B cell (primary cell): ENCODE measurements at regions not wholly inside any gene's neighbourhood (a gene's known extent, or its start where the extent isn't known, plus 50 kb on each side); places are given as distances from the start of the nearest gene placed in this dataset.
A peak's percentile ranks its signal among the peaks of the same experiment; 100 is the strongest.

ENCODE experiments used
- ATAC-seq: fragments of 200-7000 bp; cut with Tn5 transposase; one replicate; pipeline ENCODE4 v1.10.0; 2021; ENCODE audit warnings: low read depth, mild to moderate bottlenecking, moderate number of reproducible peaks, moderate library complexity
- CTCF ChIA-PET: fragments of 350-600 bp; sonication (Branson Sonifier 250); formaldehyde crosslinking; loops from one replicate; lab custom pipeline; 2021; ENCODE audit warnings: antibody characterized with exemption, inconsistent platforms; lab: Charles Lee
- POLR2A ChIA-PET: fragments of 350-600 bp; sonication (Branson Sonifier 250); formaldehyde crosslinking; loops from one replicate; lab custom pipeline; 2021; ENCODE audit warnings: antibody characterized with exemption; lab: Charles Lee
- DNase-seq: peaks from one replicate; pipeline ENCODE4 v3.0.0; 2013
- H2AFZ ChIP-seq: 2 replicates; pipeline ENCODE4 v1.6.1; 2012; ENCODE audit warnings: mild to moderate bottlenecking, low read depth, low read length; ENCODE audit not compliant: insufficient read depth, poor library complexity, severe bottlenecking
- H3K27ac ChIP-seq, 2 donors: 1 replicate in 1 of 2; 2 replicates in 1 of 2; pipeline ENCODE4 v1.5.1; 2012 to 2013; ENCODE audit warnings: low read length in 2 of 2, mild to moderate bottlenecking in 2 of 2, moderate library complexity in 1 of 2
- H3K27me3 ChIP-seq, 4 experiments: fragments of 200-600 bp in 1 of 4; sonication (generic) in 1 of 4; replicated peaks in 1 of 4; 1 replicate in 2 of 4; 2 replicates in 2 of 4; pipeline versions ENCODE4 v1.6.1 to v1.7.0; 2013 to 2016; ENCODE audit warnings: low read length in 3 of 4, mild to moderate bottlenecking in 2 of 4, mixed read lengths in 1 of 4, moderate library complexity in 1 of 4; ENCODE audit not compliant: insufficient read depth in 4 of 4, control insufficient read depth in 3 of 4; ENCODE audit errors: control extremely low read depth in 1 of 4
- H3K36me3 ChIP-seq, 2 experiments: replicated peaks in 1 of 2; 1 replicate in 1 of 2; 2 replicates in 1 of 2; pipeline versions ENCODE4 v1.6.1 to v1.7.1; 2013; ENCODE audit warnings: low read length in 1 of 2; ENCODE audit not compliant: insufficient read depth in 2 of 2, control insufficient read depth in 1 of 2; ENCODE audit errors: control extremely low read depth in 1 of 2, extremely low read depth in 1 of 2
- H3K4me1 ChIP-seq, 2 donors: fragments of 200-600 bp in 1 of 2; sonication (generic) in 1 of 2; 1 replicate in 1 of 2; 2 replicates in 1 of 2; pipeline versions ENCODE4 v1.5.1 to v1.6.1; 2013 to 2017; ENCODE audit warnings: low read length in 2 of 2; ENCODE audit not compliant: control insufficient read depth in 2 of 2, insufficient read depth in 2 of 2
- H3K4me2 ChIP-seq: replicated peaks from 2 replicates; pipeline ENCODE3; 2012; ENCODE audit warnings: mild to moderate bottlenecking, low read depth, low read length; ENCODE audit not compliant: poor library complexity, severe bottlenecking
- H3K4me3 ChIP-seq, 5 experiments: fragments of 200-600 bp in 1 of 5; sonication (generic) in 1 of 5; 1 replicate in 3 of 5; 2 replicates in 2 of 5; pipeline versions ENCODE4 v1.5.1 to v1.7.0; 2011 to 2016; ENCODE audit warnings: low read length in 4 of 5, mild to moderate bottlenecking in 4 of 5, low read depth in 2 of 5, control low read depth in 1 of 5, moderate library complexity in 1 of 5; ENCODE audit not compliant: insufficient read depth in 1 of 5; ENCODE audit errors: control extremely low read depth in 1 of 5, extremely low read depth in 1 of 5
- H3K79me2 ChIP-seq: fragments of 200-600 bp; sonication (generic); one replicate; pipeline ENCODE4 v1.6.0; 2016; ENCODE audit warnings: low read length; ENCODE audit not compliant: control insufficient read depth, insufficient read depth
- H3K9ac ChIP-seq: fragments of 200-600 bp; sonication (generic); 2 replicates; pipeline ENCODE4 v1.6.1; 2017; ENCODE audit warnings: mild to moderate bottlenecking, low read length, moderate library complexity
- H3K9me3 ChIP-seq, 3 donors: one replicate each; pipeline versions ENCODE4 v1.6.1 to v1.7.1; 2013; ENCODE audit warnings: low read length in 2 of 3; ENCODE audit not compliant: control insufficient read depth in 2 of 3, insufficient read depth in 1 of 3; ENCODE audit errors: control extremely low read depth in 1 of 3
- H4K20me1 ChIP-seq: 2 replicates; pipeline ENCODE4 v1.6.0; 2012; ENCODE audit warnings: mild to moderate bottlenecking, low read length; ENCODE audit not compliant: insufficient read depth, control insufficient read depth, poor library complexity, severe bottlenecking
- H3K27ac Mint-ChIP-seq: one replicate; pipeline ENCODE4 v1.8.0; 2021; ENCODE audit warnings: mixed read lengths
- H3K27me3 Mint-ChIP-seq: one replicate; pipeline ENCODE4 v1.8.0; 2021; ENCODE audit warnings: mixed read lengths
- H3K4me1 Mint-ChIP-seq: one replicate; pipeline ENCODE4 v1.8.0; 2021; ENCODE audit warnings: mixed read lengths
- H3K4me3 Mint-ChIP-seq: one replicate; pipeline ENCODE4 v1.8.0; 2021; ENCODE audit warnings: mixed read lengths
- H3K9me3 Mint-ChIP-seq: one replicate; pipeline ENCODE4 v1.8.0; 2022; ENCODE audit warnings: mixed read lengths; ENCODE audit not compliant: insufficient read depth
- CTCF ChIP-seq: fragments of 200-600 bp; IDR thresholded peaks from one replicate; pipeline ENCODE4 v1.8.0; 2022; ENCODE audit warnings: antibody characterized with exemption, mild to moderate bottlenecking
- EZH2 ChIP-seq: IDR thresholded peaks from 2 replicates; pipeline ENCODE4 v1.6.1; 2012; ENCODE audit warnings: borderline replicate concordance, low read depth, mild to moderate bottlenecking, moderate library complexity, low read length; ENCODE audit not compliant: insufficient read depth, poor library complexity, severe bottlenecking
- WGBS: methylation state at CpG from one replicate; pipeline ENCODE4 v1.1.5; 2013; ENCODE audit warnings: missing lambda C conversion rate; ENCODE audit not compliant: insufficient coverage; 5-methylcytosine and 5-hydroxymethylcytosine counted together
- intact Hi-C: fragments of 100-400 bp; cut with micrococcal nuclease; formaldehyde crosslinking; loops from one replicate; pipeline ENCODE4 v1.10.0; 2022

- ATAC-seq (no peak), DNase-seq (no peak)
- H3K27me3 Mint-ChIP-seq = no peaks in the 10 kb centered on the region
- intact Hi-C loops = loop anchor here (5.0 kb wide), 1 partner anchor 425 kb away; no protein-coding TSS in a partner anchor
- no peaks in the 10 kb centered on the region for H3K9me3 ChIP-seq
- TF ChIP-seq EZH2 (no peak), CTCF (no peak)
- H4K20me1 ChIP-seq = no peaks in the 10 kb centered on the region
- peaks cover 44% of the 10 kb centered on the region for H3K4me1 Mint-ChIP-seq
- H3K4me2 ChIP-seq = no peak overlapping the region
- no peak overlapping the region for H3K4me3 Mint-ChIP-seq
- H3K36me3 ChIP-seq = no peaks in the 10 kb centered on the region
- no CpG with 5 or more reads among the region's 1 CpG for WGBS
- no peaks in the 10 kb centered on the region for H3K9me3 Mint-ChIP-seq
- CTCF ChIA-PET = no interaction called here
- H3K27ac ChIP-seq = no peak overlapping the region
- no peak overlapping the region for H3K9ac ChIP-seq
- H3K4me3 ChIP-seq = no peak overlapping the region
- H2AFZ ChIP-seq = no peak overlapping the region
- peak overlapping the region; percentile 11 for H3K27ac Mint-ChIP-seq
- H3K27me3 ChIP-seq = no peaks in the 10 kb centered on the region
- H3K4me1 ChIP-seq = peaks cover 42% of the 10 kb centered on the region in 2 donors
- POLR2A ChIA-PET = no interaction called here
- no peaks in the 10 kb centered on the region for H3K79me2 ChIP-seq
Observed at GRCh38 chr9:90027296-90027790, 422.5 kb downstream of the GADD45G start.

GRCh38 chr9:90029386-90029785, 424.6 kb downstream of the GADD45G start:
- H3K27me3 Mint-ChIP-seq = no peaks in the 10 kb centered on the region
- no peaks in the 10 kb centered on the region for H3K27me3 ChIP-seq
- no peak overlapping the region for H3K27ac Mint-ChIP-seq
- 100% methylated on average over 1 of the region's 1 CpG for WGBS
- H3K9ac ChIP-seq = no peak overlapping the region
- H3K4me1 Mint-ChIP-seq = peaks cover 24% of the 10 kb centered on the region
- H3K9me3 ChIP-seq = no peaks in the 10 kb centered on the region
- H3K4me3 Mint-ChIP-seq = no peak overlapping the region
- no peak overlapping the region for H2AFZ ChIP-seq
- TF ChIP-seq CTCF = no peak
- TF ChIP-seq EZH2 = no peak
- intact Hi-C loops = loop anchor here (5.0 kb wide), 1 partner anchor 427 kb away; no protein-coding TSS in a partner anchor
- H4K20me1 ChIP-seq = no peaks in the 10 kb centered on the region
- H3K4me1 ChIP-seq = peaks cover 21 to 22% of the 10 kb centered on the region in 2 donors
- H3K36me3 ChIP-seq = no peaks in the 10 kb centered on the region
- DNase-seq = no peak
- H3K4me3 ChIP-seq = no peak overlapping the region
- CTCF ChIA-PET = no interaction called here
- no peak overlapping the region for H3K4me2 ChIP-seq
- no peaks in the 10 kb centered on the region for H3K9me3 Mint-ChIP-seq
- no peak for ATAC-seq
- H3K79me2 ChIP-seq = no peaks in the 10 kb centered on the region
- H3K27ac ChIP-seq = no peak overlapping the region
- POLR2A ChIA-PET = no interaction called here
